Esophagus muscularis mucosa (tissue), 3 donors: ENCODE measurements at regions not wholly inside any gene's neighbourhood (a gene's known extent, or its start where the extent isn't known, plus 50 kb on each side); places are given as distances from the start of the nearest gene placed in this dataset.

Experiments
- POLR2A ChIP-seq: fragments of 450-650 bp; IDR thresholded peaks from one replicate; pipeline ENCODE4 v1.6.1; 2017; ENCODE audit warnings: antibody characterized with exemption, moderate library complexity, mild to moderate bottlenecking, low read depth
- POLR2AphosphoS5 ChIP-seq, 2 donors: sonication (generic); formaldehyde crosslinking; IDR thresholded peaks; one replicate each; pipeline ENCODE4 v1.6.1; 2017; ENCODE audit warnings: antibody characterized with exemption in 2 of 2
- TF ChIP-seq, protein P1 (sequence below), 3 experiments: fragments of 200-600 bp in 2 of 3; fragments of 450-650 bp in 1 of 3; sonication (generic) in 2 of 3; IDR thresholded peaks; one replicate each; pipeline ENCODE4 v1.5.1; 2017 to 2019; ENCODE audit warnings: antibody characterized with exemption in 3 of 3, mild to moderate bottlenecking in 2 of 3, moderate library complexity in 1 of 3

GRCh38 chr3:84074767-84075166 is 884.0 kb upstream of the CADM2 start:
- TF ChIP-seq POLR2A = no peak
- TF ChIP-seq, protein P1, sequence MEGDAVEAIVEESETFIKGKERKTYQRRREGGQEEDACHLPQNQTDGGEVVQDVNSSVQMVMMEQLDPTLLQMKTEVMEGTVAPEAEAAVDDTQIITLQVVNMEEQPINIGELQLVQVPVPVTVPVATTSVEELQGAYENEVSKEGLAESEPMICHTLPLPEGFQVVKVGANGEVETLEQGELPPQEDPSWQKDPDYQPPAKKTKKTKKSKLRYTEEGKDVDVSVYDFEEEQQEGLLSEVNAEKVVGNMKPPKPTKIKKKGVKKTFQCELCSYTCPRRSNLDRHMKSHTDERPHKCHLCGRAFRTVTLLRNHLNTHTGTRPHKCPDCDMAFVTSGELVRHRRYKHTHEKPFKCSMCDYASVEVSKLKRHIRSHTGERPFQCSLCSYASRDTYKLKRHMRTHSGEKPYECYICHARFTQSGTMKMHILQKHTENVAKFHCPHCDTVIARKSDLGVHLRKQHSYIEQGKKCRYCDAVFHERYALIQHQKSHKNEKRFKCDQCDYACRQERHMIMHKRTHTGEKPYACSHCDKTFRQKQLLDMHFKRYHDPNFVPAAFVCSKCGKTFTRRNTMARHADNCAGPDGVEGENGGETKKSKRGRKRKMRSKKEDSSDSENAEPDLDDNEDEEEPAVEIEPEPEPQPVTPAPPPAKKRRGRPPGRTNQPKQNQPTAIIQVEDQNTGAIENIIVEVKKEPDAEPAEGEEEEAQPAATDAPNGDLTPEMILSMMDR (IDR thresholded peaks at IDR 0.05) = no peak
- no peak for TF ChIP-seq POLR2AphosphoS5 (IDR thresholded peaks at IDR 0.05)
